Testis (tissue), 2 donors: ENCODE measurements at regions not wholly inside any gene's neighbourhood (a gene's known extent, or its start where the extent isn't known, plus 50 kb on each side); places are given as distances from the start of the nearest gene placed in this dataset.

Source experiments
- DNase-seq: peaks from one replicate; pipeline ENCODE4 v3.0.0-alpha.2; 2019
- H3K27ac ChIP-seq, 2 donors: fragments of 200-600 bp; sonication (generic); one replicate each; pipeline ENCODE4 v1.5.1; 2019
- H3K27me3 ChIP-seq: fragments of 200-600 bp; sonication (generic); one replicate; pipeline ENCODE4 v1.5.1; 2019
- H3K36me3 ChIP-seq: fragments of 200-600 bp; sonication (generic); one replicate; pipeline ENCODE4 v1.5.1; 2017; ENCODE audit warnings: low read depth; ENCODE audit errors: missing control alignments
- H3K4me1 ChIP-seq: fragments of 200-600 bp; sonication (generic); one replicate; pipeline ENCODE4 v1.5.1; 2019
- H3K4me3 ChIP-seq, 2 donors: fragments of 200-600 bp; sonication (generic); one replicate each; pipeline ENCODE4 v1.5.1; 2017 to 2019
- H3K9me3 ChIP-seq: fragments of 200-600 bp; sonication (generic); one replicate; pipeline ENCODE4 v1.5.1; 2017
- CTCF ChIP-seq, 3 experiments: fragments of 450-650 bp in 2 of 3; fragments of 200-600 bp in 1 of 3; sonication (generic) in 1 of 3; IDR thresholded peaks; one replicate each; pipeline ENCODE4 v1.5.1; 2016 to 2019; ENCODE audit warnings: antibody characterized with exemption in 3 of 3, mild to moderate bottlenecking in 2 of 3, moderate library complexity in 1 of 3
- POLR2A ChIP-seq: fragments of 450-650 bp; IDR thresholded peaks from one replicate; pipeline ENCODE4 v1.6.1; 2017; ENCODE audit warnings: antibody characterized with exemption, mild to moderate bottlenecking, moderate library complexity
- WGBS, 2 donors: methylation state at CpG; one replicate each; pipeline ENCODE4 v1.1.5; 2018; 5-methylcytosine and 5-hydroxymethylcytosine counted together
- intact Hi-C: fragments of 100-400 bp; cut with DNase I; formaldehyde crosslinking; loops from one replicate; pipeline ENCODE4 v1.15.1; 2023; ENCODE audit warnings: low total_unique reads

- intact Hi-C loops = no loop called here
- WGBS, 2 donors = 85 to 87% methylated on average over 14 to 16 of the region's 16 CpGs
- no peak overlapping the region for H3K4me3 ChIP-seq
- TF ChIP-seq POLR2A (no peak), CTCF (IDR thresholded peaks at IDR 0.05) (no peak)
- H3K27ac ChIP-seq = no peak overlapping the region
- H3K9me3 ChIP-seq = no peaks in the 10 kb centered on the region
- peaks cover 10% of the 10 kb centered on the region for H3K4me1 ChIP-seq
- H3K27me3 ChIP-seq = no peaks in the 10 kb centered on the region
- DNase-seq = no peak
- no peaks in the 10 kb centered on the region for H3K36me3 ChIP-seq
Observed at GRCh38 chr7:153523320-153524015, 528.7 kb upstream of the DPP6 start.

DNA sequence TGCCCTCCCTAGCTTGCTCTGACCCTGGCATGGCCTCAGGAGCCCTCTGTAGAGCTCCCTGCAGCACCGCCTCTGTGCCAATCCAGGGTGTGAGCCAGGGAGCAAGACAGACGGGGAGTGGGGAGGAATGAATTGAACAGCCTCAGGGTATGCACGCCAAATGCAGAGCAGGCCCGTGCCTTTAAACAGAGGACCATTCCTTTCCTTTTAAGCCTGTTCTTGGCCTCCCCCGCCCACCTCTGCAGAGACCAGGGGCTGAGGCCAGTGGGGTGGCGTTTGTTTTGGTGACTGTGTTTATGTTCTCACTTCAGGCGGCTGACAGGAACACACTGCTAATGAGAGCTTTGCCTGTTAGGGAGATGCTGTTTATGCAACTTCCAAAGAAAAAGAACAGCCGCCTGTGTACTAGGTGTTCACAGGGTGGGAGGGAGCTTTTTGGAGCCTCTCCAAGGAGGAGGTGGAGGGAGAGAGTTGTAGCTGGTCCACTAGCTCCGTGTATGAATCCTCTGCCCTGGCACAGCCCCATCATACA is 528.1 kb upstream of the DPP6 start:
- TF ChIP-seq CTCF (IDR thresholded peaks at IDR 0.05) = no peak
- no peak for TF ChIP-seq POLR2A
- 22 to 39% methylated on average over 7 to 9 of the region's 9 CpGs for WGBS, 2 donors
- intact Hi-C loops = no loop called here
- DNase-seq = peak; percentile 28
- Histone ChIP-seq H3K4me1 (peaks cover 10% of the 10 kb centered on the region), H3K27me3 (no peaks in the 10 kb centered on the region), H3K36me3 (no peaks in the 10 kb centered on the region), H3K4me3 (no peak overlapping the region), H3K9me3 (no peaks in the 10 kb centered on the region), H3K27ac (no peak overlapping the region)

DNA sequence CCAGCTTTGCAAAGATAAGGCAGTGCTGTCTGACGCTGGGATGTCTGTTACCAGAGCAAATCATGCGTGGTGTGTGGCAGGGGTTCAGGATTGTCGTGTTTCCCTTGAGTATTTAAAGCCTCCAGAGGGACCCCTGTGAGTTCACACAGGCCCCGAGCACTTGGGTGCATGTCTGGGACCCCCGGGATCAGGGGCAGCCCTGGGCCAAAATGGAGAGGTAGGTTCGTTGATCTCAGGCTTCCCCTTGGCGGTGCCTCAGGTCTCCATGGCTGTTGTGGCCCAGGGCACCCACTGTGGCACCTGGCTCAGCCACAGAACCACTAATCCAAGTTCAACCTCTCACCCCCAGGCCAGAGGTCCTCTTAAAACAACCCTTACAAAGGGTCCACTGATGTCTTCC is 523.1 kb upstream of the DPP6 start:
- peaks cover under 1% of the 10 kb centered on the region for H3K4me1 ChIP-seq
- WGBS, 2 donors = 87 to 89% methylated on average over 4 to 7 of the region's 7 CpGs
- H3K36me3 ChIP-seq = no peaks in the 10 kb centered on the region
- H3K4me3 ChIP-seq = no peak overlapping the region
- no peak for TF ChIP-seq POLR2A
- TF ChIP-seq CTCF (IDR thresholded peaks at IDR 0.05) = no peak
- intact Hi-C loops = no loop called here
- H3K27me3 ChIP-seq = no peaks in the 10 kb centered on the region
- no peak overlapping the region for H3K27ac ChIP-seq
- no peak for DNase-seq
- no peaks in the 10 kb centered on the region for H3K9me3 ChIP-seq

- Histone ChIP-seq H3K4me3 (no peak overlapping the region), H3K4me1 (no peaks in the 10 kb centered on the region), H3K27ac (no peak overlapping the region), H3K36me3 (no peaks in the 10 kb centered on the region), H3K9me3 (no peaks in the 10 kb centered on the region), H3K27me3 (no peaks in the 10 kb centered on the region)
- TF ChIP-seq POLR2A (no peak), CTCF (IDR thresholded peaks at IDR 0.05) (no peak)
- WGBS, 2 donors = 89 to 94% methylated on average over 11 to 12 of the region's 12 CpGs
- intact Hi-C loops = no loop called here
- DNase-seq = no peak
Observed at GRCh38 chr7:153529651-153530165, 522.5 kb upstream of the DPP6 start.

DNA sequence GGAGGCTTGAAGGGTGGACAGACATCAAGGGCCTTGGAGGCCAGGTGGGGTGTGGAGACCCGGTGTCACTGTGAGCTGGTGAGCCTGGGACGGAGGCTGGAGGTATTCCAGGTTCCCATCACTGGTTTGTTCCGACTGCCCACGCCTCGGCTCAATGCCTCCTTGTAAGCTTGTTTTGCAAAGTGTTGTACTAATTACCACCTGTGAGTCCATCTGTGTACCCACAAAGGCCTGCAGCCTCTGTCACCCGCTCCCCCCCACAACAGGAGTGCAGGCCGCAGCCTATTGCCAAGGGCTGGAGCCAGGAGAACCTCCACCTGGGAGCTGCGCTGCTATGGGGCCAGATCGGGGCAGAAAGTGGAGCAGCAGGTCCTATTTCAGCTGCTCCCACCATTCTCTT is 521.8 kb upstream of the DPP6 start:
- no peak overlapping the region for H3K27ac ChIP-seq
- WGBS, 2 donors = 82 to 87% methylated on average over 9 of the region's 9 CpGs
- TF ChIP-seq CTCF (IDR thresholded peaks at IDR 0.05) (no peak), POLR2A (no peak)
- H3K9me3 ChIP-seq = no peaks in the 10 kb centered on the region
- no peaks in the 10 kb centered on the region for H3K4me1 ChIP-seq
- DNase-seq = no peak
- no peak overlapping the region for H3K4me3 ChIP-seq
- H3K36me3 ChIP-seq = no peaks in the 10 kb centered on the region
- intact Hi-C loops = no loop called here
- no peaks in the 10 kb centered on the region for H3K27me3 ChIP-seq
